Activated T-cell treated with anti-CD3 and anti-CD28 coated beads, Interleukin-2, amount 50 U/mL, for 24 hours (primary cell): ENCODE measurements at regions not wholly inside any gene's neighbourhood (a gene's known extent, or its start where the extent isn't known, plus 50 kb on each side); places are given as distances from the start of the nearest gene placed in this dataset.
"Not testable (repeated sequence)": the region's sequence is repeated elsewhere in the genome, so short reads cannot be mapped to it uniquely, and the experiment has no call there.

Experiments
- DNase-seq: peaks from one replicate; pipeline ENCODE4 v3.0.0-alpha.2; 2020
- H3K27ac Mint-ChIP-seq: 2 replicates; pipeline ENCODE4 v1.8.0; 2020; ENCODE audit warnings: mild to moderate bottlenecking, mixed read lengths
- H3K27me3 Mint-ChIP-seq: 2 replicates; pipeline ENCODE4 v1.8.0; 2020; ENCODE audit warnings: mixed read lengths
- H3K36me3 Mint-ChIP-seq: 2 replicates; pipeline ENCODE4 v1.8.0; 2020; ENCODE audit warnings: low read depth, mixed read lengths
- H3K4me1 Mint-ChIP-seq: 2 replicates; pipeline ENCODE4 v1.8.0; 2020; ENCODE audit warnings: low read depth, mixed read lengths
- H3K4me3 Mint-ChIP-seq: 2 replicates; pipeline ENCODE4 v1.8.0; 2020; ENCODE audit warnings: mild to moderate bottlenecking, moderate library complexity, mixed read lengths
- H3K9me3 Mint-ChIP-seq: 2 replicates; pipeline ENCODE4 v1.8.0; 2020; ENCODE audit warnings: mixed read lengths

GRCh38 chr4:10856271-10856782 is 171.8 kb upstream of the CLNK start:
- H3K4me1 Mint-ChIP-seq = no peaks in the 10 kb centered on the region
- peaks cover 7% of the 10 kb centered on the region for H3K27me3 Mint-ChIP-seq
- H3K9me3 Mint-ChIP-seq = peaks cover 10% of the 10 kb centered on the region
- H3K36me3 Mint-ChIP-seq = no peaks in the 10 kb centered on the region
- H3K27ac Mint-ChIP-seq = no peak overlapping the region
- H3K4me3 Mint-ChIP-seq = no peak overlapping the region
- no peak for DNase-seq

GRCh38 chr4:10853196-10853595 is 168.6 kb upstream of the CLNK start:
- DNase-seq = no peak
- Mint-ChIP-seq H3K9me3 (peaks cover 3% of the 10 kb centered on the region), H3K4me1 (no peaks in the 10 kb centered on the region), H3K4me3 (no peak overlapping the region), H3K27ac (no peak overlapping the region), H3K27me3 (peaks cover 7% of the 10 kb centered on the region), H3K36me3 (no peaks in the 10 kb centered on the region)

DNA sequence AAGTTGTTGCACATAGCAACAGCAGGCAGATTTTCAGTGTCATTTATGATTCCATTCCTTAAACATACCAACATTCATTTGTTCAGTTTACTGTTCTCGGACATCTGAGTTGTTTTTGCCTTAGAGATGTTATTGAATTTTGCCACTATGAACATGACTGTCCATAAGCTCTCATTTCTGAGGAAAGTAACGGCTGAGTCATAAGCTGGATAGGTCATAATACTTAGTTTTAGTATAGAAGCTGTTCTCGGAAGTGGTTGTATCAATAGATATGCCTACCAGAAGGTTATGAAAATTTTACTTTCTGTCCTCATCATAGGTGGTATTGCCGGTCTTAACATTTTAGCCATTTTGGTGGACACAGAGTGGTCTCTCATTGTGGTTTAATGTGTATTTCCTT is 157.1 kb upstream of the CLNK start:
- H3K27ac Mint-ChIP-seq = no peak overlapping the region
- H3K36me3 Mint-ChIP-seq = no peaks in the 10 kb centered on the region
- H3K9me3 Mint-ChIP-seq = no peaks in the 10 kb centered on the region
- no peak overlapping the region for H3K4me3 Mint-ChIP-seq
- H3K27me3 Mint-ChIP-seq = no peaks in the 10 kb centered on the region
- DNase-seq = no peak
- no peaks in the 10 kb centered on the region for H3K4me1 Mint-ChIP-seq

DNA sequence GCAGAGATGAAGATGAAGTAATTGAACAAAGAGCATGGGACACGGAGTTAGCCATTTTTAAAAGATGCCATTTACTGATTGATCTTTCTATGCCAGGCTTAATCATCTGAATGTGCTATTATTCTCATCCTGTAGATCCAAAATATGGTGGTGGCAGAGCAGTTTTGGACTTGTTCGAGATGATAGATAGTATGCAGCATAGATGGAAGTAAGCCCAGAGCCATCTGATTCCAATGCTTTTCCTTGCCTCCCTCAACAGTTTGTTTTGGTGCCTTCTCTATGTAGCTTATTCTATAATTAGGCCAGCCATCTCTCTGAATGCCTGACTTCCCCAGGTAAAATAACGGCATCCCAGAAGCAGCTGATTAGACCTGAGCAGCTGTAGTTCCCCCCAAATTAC is 152.6 kb upstream of the CLNK start:
- H3K27me3 Mint-ChIP-seq = no peaks in the 10 kb centered on the region
- no peaks in the 10 kb centered on the region for H3K36me3 Mint-ChIP-seq
- H3K27ac Mint-ChIP-seq = no peak overlapping the region
- no peak overlapping the region for H3K4me3 Mint-ChIP-seq
- H3K9me3 Mint-ChIP-seq = no peaks in the 10 kb centered on the region
- H3K4me1 Mint-ChIP-seq = no peaks in the 10 kb centered on the region
- no peak for DNase-seq

GRCh38 chr4:10832806-10833628 is 148.4 kb upstream of the CLNK start:
- Mint-ChIP-seq H3K27ac (no peak overlapping the region), H3K4me1 (no peaks in the 10 kb centered on the region), H3K4me3 (no peak overlapping the region), H3K27me3 (no peaks in the 10 kb centered on the region), H3K36me3 (no peaks in the 10 kb centered on the region), H3K9me3 (no peaks in the 10 kb centered on the region)
- DNase-seq = no peak

DNA sequence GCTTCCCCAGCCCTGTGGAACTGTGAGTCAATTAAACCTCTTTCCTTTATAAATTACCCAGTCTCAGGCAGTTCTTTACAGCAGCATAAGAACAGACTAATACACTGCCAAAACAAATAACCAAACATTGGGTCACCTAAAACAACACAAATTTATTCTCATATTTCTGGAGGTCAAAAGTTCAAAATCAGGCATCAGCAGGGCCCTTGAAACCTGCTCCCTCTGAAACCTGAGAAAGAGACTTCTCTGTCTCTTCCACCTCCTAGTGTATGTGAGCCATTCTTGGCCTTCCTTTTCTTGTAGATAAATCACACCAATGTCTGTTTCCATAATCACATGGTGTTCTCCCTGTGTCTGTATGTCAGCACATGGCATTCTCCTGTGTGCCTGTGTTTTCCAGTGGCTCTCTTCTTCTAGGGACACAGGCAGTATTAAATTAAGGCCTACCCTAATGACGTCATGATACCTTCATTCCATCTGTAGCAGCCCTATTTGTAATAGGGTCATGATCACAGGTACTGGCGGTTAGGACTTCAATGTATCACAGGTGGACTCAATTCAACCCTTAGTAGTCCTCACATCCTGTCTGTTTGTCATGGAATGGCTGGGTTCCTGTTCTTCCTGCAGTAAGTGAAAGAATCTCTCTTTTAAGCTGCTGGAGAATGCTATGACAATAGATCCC is 147.3 kb upstream of the CLNK start:
- no peak overlapping the region for H3K27ac Mint-ChIP-seq

GRCh38 chr4:10828918-10829538 is 144.5 kb upstream of the CLNK start:
- H3K9me3 Mint-ChIP-seq, H3K27ac Mint-ChIP-seq, H3K36me3 Mint-ChIP-seq, DNase-seq, H3K4me1 Mint-ChIP-seq, H3K27me3 Mint-ChIP-seq: not testable (repeated sequence)
- H3K4me3 Mint-ChIP-seq = peak overlapping the region; percentile 20

More for the DNA sequence above, 147.3 kb upstream of the CLNK start:
- Mint-ChIP-seq H3K9me3 (no peaks in the 10 kb centered on the region), H3K36me3 (no peaks in the 10 kb centered on the region), H3K27me3 (no peaks in the 10 kb centered on the region), H3K4me1 (no peaks in the 10 kb centered on the region), H3K4me3 (no peak overlapping the region)
- DNase-seq = no peak

DNA sequence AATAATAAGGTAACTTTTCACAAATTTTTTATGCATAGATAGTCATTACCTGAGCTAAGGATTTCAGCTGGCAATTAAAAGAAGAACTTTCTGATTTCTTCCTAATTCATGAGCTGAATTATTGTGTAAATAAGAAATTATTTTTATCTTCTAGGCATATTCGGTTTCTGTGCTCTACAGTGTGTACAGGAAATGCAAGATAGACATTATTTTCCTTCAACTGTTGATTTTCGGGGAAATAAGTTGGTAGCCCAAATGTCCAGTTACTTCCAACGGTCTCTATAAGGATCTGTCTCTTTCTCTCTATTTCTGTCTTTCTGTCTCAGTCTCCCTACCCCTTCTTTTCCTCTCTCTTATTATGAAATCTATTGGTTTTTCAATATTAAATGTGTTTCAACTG is 137.3 kb upstream of the CLNK start:
- Mint-ChIP-seq H3K36me3 (no peaks in the 10 kb centered on the region), H3K9me3 (no peaks in the 10 kb centered on the region), H3K4me3 (no peak overlapping the region), H3K4me1 (no peaks in the 10 kb centered on the region), H3K27ac (no peak overlapping the region), H3K27me3 (no peaks in the 10 kb centered on the region)
- no peak for DNase-seq

GRCh38 chr4:10816571-10816970 is 132.0 kb upstream of the CLNK start:
- H3K9me3 Mint-ChIP-seq = no peaks in the 10 kb centered on the region
- H3K4me1 Mint-ChIP-seq = no peaks in the 10 kb centered on the region
- H3K27me3 Mint-ChIP-seq = no peaks in the 10 kb centered on the region
- no peak for DNase-seq
- H3K27ac Mint-ChIP-seq = no peak overlapping the region
- H3K4me3 Mint-ChIP-seq = no peak overlapping the region
- H3K36me3 Mint-ChIP-seq = no peaks in the 10 kb centered on the region

- Mint-ChIP-seq H3K9me3 (no peaks in the 10 kb centered on the region), H3K36me3 (no peaks in the 10 kb centered on the region), H3K27ac (no peak overlapping the region), H3K4me3 (no peak overlapping the region), H3K27me3 (no peaks in the 10 kb centered on the region), H3K4me1 (no peaks in the 10 kb centered on the region)
- DNase-seq = no peak
Observed at GRCh38 chr4:10811991-10812390, 127.4 kb upstream of the CLNK start.

DNA sequence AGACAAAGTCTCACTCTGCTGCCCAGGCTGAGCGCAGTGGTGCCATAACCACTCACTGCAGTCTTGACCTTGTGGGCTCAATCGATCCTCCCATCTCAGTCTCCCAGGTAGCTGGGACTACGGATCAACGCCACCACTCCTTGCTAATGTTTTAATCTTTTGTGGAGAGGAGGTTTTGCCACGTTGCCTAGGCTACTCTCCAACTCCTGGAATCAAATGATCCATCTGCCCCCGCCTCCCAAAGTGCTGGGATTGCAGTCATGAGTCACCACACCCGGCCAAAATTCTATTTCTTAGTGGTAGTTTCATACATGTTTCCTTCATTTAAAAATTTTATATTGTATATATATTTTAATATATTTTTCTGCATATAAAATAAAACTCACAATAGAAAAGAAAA is 125.8 kb upstream of the CLNK start:
- H3K27me3 Mint-ChIP-seq = no peaks in the 10 kb centered on the region
- H3K9me3 Mint-ChIP-seq = no peaks in the 10 kb centered on the region
- no peaks in the 10 kb centered on the region for H3K4me1 Mint-ChIP-seq
- no peak overlapping the region for H3K27ac Mint-ChIP-seq
- H3K36me3 Mint-ChIP-seq = no peaks in the 10 kb centered on the region
- DNase-seq = no peak
- no peak overlapping the region for H3K4me3 Mint-ChIP-seq

DNA sequence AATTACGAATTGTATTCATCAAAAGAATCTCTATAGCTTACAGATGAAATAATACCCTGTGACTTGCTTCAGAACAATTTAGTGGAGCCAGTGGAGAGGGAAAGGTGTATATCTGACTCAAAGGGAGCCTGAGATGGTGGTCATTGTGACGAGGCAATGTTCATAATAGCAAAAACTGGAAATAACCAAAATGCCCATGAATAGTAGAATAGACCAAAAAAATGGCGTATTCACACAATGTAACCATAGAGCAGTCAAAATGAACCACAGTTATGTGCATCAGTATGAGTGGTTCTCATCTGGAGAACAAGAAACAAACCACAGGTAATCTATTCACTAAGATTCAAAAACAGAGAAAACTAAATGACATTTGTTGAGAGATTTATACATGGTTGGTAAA is 125.3 kb upstream of the CLNK start:
- Mint-ChIP-seq H3K27me3 (no peaks in the 10 kb centered on the region), H3K36me3 (no peaks in the 10 kb centered on the region), H3K4me1 (no peaks in the 10 kb centered on the region), H3K9me3 (no peaks in the 10 kb centered on the region), H3K27ac (no peak overlapping the region), H3K4me3 (no peak overlapping the region)
- DNase-seq = no peak

- no peak for DNase-seq
- H3K4me1 Mint-ChIP-seq = no peaks in the 10 kb centered on the region
- H3K9me3 Mint-ChIP-seq = no peaks in the 10 kb centered on the region
- no peaks in the 10 kb centered on the region for H3K27me3 Mint-ChIP-seq
- H3K36me3 Mint-ChIP-seq = no peaks in the 10 kb centered on the region
- H3K4me3 Mint-ChIP-seq = no peak overlapping the region
- H3K27ac Mint-ChIP-seq = no peak overlapping the region
Observed at GRCh38 chr4:10808591-10808990, 124.0 kb upstream of the CLNK start.

GRCh38 chr4:10806953-10807645 is 122.5 kb upstream of the CLNK start:
- Mint-ChIP-seq H3K27ac (no peak overlapping the region), H3K27me3 (no peaks in the 10 kb centered on the region), H3K4me3 (no peak overlapping the region), H3K9me3 (no peaks in the 10 kb centered on the region), H3K4me1 (no peaks in the 10 kb centered on the region), H3K36me3 (no peaks in the 10 kb centered on the region)
- DNase-seq = no peak
